ENCODE measurements at regions not wholly inside any gene's neighbourhood (a gene's known extent, or its start where the extent isn't known, plus 50 kb on each side); places are given as distances from the start of the nearest gene placed in this dataset.
"Not testable (repeated sequence)": the region's sequence is repeated elsewhere in the genome, so short reads cannot be mapped to it uniquely, and the experiment has no call there.

DNA sequence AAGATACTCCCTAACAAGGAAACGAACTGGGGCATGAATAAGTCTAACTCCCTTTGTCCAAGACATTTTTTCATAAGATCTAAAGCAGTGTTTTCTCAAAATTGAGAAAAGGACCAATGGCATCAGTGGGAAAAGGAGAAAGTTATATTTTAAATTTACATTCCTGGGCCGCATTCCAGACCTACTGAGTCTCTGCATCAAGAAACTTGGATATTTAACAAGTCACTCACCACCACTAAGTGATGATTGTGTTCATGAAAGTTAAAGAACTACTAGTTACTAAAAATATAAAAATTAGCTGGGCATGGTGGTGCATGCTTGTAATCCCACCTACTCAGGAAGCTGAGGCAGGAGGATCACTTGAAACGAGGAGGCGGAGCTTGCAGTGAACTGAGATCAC lies 149.6 kb upstream of the MEOX2 start:
- DNase-seq (ENCODE audit: low spot score): no peak
- FAIRE-seq: no peak

DNA sequence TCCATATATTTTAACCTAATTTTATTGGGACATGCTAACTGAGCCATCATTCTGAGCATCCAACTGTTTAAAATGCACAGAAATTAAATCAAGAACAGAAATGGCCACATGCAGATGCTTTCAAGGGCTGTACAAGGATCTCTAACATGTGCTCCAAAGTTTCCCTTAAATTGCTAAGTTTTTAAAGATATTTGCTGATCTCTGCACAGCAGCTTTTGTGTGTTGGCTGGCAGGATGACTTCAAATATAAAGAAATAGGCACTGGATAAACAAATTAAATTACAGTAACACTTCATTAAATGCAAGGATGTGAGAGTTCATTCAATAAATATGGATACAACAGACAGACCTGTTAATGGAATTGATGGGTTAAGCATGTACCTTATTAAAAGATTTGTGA lies 148.0 kb upstream of the MEOX2 start:
- FAIRE-seq (no peak), DNase-seq (ENCODE audit: low spot score) (no peak)

DNA sequence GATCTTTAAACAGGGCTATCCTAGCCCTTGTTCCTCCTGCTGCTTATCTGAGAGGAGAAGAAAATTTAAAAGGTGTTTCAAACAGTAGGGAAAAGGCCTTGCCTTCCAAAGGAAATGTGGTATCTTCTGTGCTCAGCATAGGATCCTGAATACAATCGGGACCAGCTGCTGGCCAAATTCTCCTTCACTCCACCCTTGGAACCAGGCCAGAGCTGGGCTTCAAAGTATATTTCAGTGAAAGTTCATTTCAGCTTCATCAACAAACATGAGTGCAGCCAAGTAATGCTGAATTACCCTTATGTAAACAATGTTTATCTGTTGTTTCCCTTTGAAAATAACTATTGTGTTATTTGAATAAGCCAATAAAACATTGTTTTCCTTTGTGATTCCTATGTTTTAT lies 146.5 kb upstream of the MEOX2 start:
- no peak for FAIRE-seq
- DNase-seq (ENCODE audit: low spot score): no peak

DNA sequence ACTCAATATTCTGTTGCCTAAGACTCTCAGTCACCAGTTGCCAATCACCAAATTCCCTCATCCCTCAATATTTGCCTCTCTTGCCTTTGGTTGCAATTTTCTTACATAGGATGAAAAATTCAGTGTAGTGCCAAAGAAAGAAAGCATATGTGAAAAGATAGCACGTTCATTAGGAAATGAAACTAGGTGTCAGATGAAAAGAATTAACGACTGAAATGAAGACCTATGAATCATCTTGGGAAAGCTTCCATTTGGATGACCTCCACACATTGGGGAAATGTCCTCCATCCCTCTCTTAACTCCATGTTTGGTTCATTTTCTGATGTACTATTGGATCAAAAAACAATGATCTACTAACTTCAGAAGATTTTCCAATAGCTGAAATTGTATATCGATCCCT lies 145.1 kb upstream of the MEOX2 start:
- no peak for DNase-seq (ENCODE audit: low spot score)
- FAIRE-seq: no peak

DNA sequence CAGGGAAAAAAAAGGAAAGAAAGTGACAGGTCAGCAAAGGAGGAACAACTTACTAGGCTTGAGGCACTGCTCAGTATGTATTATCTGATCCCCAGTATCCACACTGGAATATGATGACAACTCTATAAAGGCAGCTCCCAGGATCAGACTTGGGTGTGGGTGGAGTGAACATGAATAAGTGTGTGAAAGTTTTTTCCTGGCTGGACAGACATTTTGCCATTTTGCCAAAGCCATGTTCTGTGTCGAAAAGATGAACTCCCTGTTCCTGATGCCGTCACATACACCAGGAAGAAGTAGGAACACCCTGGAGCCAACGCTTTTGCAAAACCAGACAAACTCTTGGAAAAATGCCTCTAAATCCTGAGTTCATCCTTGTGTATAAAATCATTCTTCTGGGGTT lies 143.2 kb upstream of the MEOX2 start:
- DNase-seq (ENCODE audit: low spot score): no peak
- no peak for FAIRE-seq

DNA sequence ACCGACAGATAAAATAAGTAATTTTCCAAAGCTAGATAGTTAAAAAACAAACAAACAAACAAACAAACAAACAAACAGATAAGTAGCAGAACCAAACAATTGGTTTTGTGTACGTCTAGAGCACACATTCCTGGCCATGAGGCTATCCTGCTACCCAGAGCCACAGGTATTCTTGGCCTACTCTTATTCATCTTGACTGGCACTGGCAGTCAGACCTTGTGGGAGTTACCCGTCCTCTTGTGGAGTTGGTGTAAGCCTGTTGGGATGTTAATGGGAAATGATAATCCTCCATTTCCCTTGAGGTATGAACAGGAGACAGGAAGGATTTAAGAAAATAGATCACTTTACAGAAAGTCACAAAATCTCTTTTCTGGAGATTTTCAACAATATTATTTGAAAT lies 142.4 kb upstream of the MEOX2 start:
- DNase-seq (ENCODE audit: low spot score): no peak
- no peak for FAIRE-seq

DNA sequence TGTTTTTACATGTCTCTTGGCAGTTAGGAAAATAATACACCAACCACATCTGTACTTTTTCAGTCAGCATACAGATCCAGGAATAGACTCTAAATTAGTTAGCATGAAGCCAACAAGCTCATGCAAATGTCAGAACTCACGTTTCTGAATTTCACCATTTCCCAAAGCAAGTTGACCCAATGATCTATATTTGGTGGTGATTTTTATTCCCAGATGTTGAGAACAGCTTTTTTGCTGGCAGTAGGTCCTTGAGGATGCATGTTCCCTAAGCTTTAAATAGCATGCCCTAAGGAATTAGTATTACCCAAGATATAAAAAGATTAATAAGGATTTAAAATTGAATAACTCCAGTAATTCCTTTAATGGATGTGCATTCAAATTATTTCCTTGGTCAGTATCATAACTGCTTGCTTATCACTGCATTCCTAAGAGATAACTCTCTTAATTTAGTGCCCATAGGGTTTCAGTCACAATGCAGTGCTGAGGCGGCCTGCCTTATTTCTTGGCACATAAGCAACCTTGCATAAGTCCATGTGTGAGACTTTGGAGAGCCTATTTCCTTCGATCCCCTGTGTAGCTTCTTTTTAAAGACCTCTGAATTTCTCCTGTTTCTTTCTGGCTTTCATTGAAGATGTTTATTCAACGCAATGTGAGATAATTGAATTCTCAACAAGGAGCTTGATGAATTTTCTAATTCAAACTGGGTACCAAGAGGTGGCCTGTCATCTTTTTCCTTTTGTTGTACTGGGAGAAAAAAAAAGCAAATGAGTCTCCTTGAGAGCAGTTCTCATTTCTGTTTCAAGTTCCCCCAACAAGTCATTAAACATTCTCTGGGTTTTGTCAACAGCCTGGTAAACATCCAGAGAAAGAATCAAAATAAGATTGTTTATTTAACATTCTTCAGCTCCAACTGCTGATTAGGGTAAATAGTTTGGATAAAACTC lies 135.3 kb upstream of the MEOX2 start:
- FAIRE-seq (no peak), DNase-seq (ENCODE audit: low spot score) (no peak)

DNA sequence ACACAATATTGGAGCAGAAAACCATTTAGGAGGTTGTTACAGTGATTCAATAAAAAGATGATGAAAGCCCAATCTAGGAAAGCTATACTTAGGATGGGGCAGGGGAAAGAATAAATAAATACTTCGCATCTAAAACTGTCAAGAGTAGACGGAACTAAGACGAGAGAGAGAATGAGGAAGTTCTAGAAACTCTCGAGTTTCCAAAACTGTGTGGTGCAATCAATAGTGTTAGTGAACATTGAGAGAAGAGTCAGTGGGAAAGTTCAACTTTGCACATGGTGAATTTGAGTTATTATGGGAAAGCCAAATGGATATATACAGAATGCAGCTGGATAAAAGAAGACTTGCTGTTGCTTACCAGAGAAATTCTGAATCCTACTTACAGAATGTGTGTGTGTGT lies 133.8 kb upstream of the MEOX2 start:
- FAIRE-seq (no peak), DNase-seq (ENCODE audit: low spot score) (no peak)

DNA sequence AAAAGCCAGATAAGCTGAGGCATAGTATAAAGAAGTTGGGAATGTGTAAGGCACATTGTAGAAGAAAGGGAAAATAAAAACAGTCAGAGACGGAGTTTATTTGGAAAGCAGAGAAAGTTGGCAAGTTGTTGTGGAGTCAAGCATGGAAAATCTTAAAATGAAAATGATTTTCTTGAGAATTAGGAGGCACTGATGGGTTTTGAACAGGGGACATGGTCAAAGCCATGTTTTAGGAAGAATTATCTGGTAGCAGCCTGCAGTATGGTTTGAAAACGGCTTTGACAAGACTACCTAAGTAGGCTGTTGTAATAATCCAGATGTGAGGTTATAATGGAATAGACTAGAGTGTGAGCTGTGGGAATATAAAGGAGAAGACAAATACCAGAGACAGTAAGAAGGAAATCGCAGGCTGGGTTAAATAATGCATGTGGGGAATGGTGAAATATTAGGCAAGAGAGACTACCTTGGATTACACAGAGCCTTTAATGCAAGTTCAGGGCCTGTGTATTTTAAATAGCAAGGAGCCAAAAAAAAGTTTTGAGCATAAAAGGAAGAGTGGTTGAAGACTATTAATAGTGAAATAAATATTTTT lies 130.4 kb upstream of the MEOX2 start:
- FAIRE-seq (no peak), DNase-seq (ENCODE audit: low spot score) (no peak)

DNA sequence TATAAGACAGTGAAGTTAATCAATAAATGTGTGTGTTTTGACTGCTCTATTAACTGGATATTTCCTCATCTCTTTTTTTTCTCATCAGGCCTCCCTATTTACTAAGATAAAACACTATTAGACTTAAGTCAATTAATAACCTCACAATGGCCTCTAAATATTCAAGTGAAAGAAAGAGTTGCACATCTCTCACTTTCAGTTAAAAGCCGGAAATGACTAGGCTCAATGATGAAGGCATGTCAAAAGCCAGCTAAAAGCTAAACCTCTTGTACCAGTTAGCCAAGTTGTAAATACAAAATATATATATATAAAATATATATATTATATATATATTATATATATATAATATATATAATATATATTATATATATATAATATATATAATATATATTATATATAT lies 127.0 kb upstream of the MEOX2 start:
- DNase-seq (ENCODE audit: low spot score) (no peak), FAIRE-seq (no peak)

DNA sequence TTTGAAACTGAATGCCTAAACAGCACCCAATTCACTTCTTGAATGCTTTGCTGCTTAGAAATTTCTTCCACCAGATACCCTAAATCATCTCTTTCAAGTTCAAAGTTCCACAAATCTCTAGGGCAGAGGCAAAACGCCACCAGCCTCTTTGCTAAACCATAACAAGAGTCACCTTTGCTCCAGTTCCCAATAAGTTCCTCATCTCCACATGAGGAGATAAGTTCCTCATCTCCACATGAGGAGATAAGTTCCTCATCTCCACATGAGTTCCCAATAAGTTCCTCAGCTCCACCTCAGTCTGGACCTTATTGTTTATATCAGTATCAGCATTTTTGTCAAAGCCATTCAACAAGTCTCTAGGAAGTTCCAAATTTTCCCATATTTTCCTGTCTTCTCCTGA lies 123.9 kb upstream of the MEOX2 start:
- not testable (repeated sequence) for DNase-seq (ENCODE audit: low spot score); FAIRE-seq

DNA sequence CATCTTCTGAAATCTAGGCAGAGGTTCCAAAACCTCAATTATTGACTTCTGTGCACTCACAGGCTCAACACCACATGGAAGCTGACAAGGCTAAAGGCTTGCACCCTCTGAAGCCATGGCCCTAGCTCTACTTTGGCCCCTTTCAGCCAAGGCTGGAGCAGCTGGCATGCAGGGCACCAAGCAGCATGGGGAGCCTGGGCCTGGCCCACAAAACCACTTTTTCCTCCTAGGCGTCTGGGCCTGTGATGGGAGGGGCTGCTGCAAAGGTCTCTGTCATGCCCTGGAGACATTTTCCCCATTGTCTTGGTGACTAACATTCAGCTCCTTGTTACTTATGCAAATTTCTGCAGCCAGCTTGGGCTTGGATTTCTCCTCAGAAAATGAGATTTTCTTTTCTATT lies 123.5 kb upstream of the MEOX2 start:
- FAIRE-seq; DNase-seq (ENCODE audit: low spot score): not testable (repeated sequence)

DNA sequence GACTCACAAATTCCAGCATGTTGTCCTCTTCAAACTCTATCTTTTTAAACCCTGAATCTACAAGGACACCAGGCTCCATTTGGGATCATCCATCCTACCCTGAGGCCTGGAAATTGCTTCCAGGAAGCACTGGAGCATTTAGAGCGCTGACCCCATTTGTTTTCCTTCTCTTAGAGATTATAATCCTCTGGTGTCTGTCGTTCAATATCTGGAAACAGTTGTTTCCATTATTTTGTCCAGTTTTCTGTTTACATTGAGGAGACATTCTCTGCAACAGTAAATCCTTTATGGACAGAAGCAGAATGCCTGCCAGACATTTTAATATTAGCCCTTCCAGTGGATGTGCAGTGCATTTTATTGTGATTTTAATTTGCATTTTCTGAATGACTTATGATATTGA lies 119.4 kb upstream of the MEOX2 start:
- FAIRE-seq (no peak), DNase-seq (ENCODE audit: low spot score) (no peak)

DNA sequence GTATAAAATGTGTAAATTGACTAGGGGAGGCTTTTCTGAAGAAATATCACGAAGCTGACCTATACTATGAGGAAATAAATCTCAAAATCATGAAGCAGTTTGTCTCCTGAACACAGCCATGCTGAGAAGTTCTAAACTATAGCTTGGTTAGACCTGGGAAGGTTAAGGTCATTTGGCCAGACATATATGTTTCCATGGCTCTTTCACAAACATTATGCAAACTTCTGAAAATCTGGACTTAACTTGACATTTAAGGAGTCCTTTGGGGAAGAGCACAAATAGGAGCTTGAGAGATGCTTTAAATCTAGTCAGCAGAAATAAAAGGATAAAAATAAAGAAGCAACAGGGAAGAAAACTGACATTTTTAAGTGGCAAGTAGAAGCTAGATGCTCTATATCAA lies 115.9 kb upstream of the MEOX2 start:
- DNase-seq (ENCODE audit: low spot score) (no peak), FAIRE-seq (no peak)

DNA sequence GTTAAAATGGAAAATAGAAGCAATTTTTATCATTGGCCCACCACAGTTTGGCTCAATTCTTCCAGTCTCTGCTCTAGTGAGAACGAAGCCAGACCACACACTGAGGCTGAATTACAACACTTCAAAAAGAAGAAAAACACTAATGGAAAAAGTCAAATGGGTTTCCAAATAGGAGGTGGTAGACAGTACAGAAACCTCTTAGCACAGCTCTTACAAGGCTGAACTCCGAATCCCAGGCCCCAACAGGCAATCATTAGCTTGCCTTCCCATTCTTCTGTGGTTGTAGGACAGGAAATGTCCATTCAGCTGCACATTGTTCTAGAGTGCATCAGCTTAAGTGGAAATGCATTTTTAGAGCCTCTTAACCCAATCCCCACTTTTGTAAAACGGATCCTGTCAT lies 115.1 kb upstream of the MEOX2 start:
- FAIRE-seq: no peak

DNA sequence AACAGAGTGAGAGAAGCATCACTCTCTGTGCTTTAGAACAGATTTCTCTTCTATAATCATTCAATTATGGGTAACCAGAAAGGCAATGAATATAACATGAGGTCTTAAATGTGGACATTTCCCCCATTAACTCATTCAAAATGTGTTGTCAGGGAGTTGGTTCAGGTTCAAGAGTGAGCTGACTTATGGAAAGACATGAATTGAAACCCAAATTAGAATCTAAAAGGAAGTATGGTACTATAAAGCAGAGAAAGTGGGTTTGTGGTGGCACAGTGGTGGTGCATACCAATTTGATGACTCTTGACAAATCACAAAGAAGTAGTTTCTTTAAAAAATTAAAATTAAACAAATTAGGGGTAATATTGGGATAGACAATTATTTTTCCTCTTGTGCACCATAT lies 114.6 kb upstream of the MEOX2 start:
- DNase-seq (ENCODE audit: low spot score) (no peak), FAIRE-seq (no peak)

More for the DNA sequence above, 115.1 kb upstream of the MEOX2 start:
- peak; percentile 5 for DNase-seq (ENCODE audit: low spot score)

DNA sequence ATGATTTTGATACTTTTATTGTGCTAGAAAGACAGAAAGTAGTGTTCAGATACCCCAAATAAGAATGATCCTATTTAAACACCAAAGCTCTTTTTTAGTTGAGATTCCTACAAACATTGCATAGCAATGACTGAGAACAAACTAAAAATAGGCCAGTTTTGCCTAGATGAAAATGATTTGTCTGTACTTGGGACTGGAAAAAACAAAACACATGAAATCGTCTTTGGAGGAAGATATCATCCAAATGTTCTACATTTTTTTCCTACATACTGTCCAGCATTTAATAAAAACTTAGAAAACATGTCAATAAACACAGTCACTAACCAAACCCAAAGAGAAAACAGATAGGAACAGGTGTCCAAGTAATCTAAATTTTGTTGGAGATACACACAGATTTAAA lies 111.6 kb upstream of the MEOX2 start:
- no peak for FAIRE-seq
- DNase-seq (ENCODE audit: low spot score): no peak

DNA sequence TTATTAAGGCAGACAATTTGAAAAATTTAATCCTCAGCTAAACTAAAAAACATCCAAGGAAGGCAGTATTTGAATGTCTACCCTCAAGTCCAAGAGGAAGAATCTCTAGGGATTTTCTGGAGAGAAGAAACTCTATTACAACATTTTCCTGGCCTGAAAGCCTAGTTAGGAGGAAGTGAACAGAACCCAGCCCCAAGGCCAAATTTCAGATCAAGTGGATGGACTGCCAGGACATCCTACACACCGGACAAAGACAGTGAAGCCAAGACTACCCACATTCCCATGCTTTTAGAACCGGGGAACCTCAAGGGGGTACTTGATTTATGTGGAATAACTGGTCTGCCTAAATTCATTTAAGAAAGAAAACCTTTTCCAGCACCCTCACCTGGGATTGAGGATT lies 108.9 kb upstream of the MEOX2 start:
- FAIRE-seq (no peak), DNase-seq (ENCODE audit: low spot score) (no peak)

DNA sequence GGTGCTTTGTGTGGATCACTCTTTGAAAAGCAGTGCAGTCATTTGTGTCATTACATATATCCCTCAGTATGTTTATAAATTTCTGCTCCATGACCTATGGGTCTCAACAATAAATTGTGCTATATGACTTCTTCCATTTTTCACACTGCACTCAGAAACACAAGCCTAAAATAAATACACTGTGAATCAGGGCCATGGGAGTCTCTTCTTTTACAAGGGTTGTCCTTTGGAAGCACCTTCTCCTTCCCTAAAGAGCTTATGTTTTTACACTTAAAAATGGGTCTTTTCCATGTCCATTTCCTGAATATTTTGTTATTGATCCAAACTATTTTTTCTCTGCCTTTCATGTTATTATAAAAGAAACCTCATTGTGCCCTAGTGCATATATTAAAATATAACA lies 108.3 kb upstream of the MEOX2 start:
- no peak for DNase-seq (ENCODE audit: low spot score)
- FAIRE-seq: no peak

DNA sequence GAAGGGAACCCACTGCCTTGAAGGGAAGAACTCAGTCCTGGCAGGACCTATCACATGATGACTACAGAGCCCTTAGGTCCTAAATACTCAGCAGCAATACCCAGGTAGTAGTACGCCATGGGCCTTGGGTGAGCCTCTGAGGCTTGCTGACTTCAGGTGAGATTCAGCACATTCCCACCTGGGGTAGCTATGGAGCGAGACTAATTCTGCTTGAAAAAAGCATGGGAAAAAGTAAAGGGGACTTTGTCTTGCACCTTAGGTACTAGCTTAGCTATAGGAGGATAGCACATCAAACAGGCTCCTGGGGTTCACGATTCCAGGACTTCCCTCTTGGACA lies 98.2 kb upstream of the MEOX2 start:
- DNase-seq (ENCODE audit: low spot score): no peak
- FAIRE-seq: no peak

DNA sequence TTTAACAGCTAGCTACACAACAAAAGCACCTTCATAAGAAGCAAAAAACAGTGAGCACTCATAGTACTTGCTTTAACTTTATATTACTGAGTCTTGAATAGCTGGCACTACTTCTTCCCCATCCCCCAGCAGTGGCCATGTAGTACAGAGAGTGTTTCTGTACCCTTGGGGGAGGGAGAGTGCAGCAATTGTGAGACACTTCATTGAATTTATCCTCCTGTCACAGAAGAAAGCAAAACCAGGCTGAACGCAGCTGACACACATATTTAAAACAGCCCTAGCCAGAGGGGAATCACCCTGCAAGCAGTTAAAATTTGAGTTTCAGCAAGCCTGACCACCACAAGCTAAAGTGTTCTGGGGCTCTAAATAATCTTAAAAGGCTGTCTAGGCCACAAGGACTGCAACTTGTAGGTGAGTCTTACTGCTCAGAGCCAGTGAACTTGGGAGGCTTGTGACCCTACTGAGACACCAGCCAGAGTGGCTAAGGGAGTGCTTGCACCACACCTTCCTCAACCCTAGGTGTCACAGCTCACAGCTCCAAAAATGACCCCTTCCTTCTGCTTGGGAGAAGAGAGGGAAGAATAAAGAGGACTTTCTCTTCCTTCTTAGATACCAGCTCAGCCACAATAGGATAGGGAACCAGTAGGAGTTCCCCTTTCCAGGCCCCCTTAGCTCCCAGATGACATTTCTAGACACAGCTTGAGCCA lies 97.7 kb upstream of the MEOX2 start:
- FAIRE-seq (no peak), DNase-seq (ENCODE audit: low spot score) (no peak)

DNA sequence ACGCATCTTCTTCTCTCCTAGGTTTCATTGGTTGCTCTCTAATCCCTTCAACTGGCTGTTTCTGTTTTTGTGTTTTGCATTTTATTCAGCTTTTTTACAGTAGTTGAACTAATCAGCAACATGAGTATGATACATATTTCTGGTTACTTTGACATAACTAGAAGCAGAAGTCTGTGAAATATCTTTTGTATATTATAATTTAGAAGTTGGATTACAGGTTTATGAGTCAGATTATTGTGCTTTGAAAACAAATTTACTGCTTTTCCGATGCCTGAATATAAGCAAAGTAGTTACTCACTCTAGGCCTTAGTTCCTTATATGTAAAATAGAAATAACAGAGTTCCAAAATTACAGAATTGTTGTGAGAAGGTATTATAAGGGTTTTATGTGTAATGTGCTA lies 96.2 kb upstream of the MEOX2 start:
- no peak for FAIRE-seq
- no peak for DNase-seq (ENCODE audit: low spot score)

DNA sequence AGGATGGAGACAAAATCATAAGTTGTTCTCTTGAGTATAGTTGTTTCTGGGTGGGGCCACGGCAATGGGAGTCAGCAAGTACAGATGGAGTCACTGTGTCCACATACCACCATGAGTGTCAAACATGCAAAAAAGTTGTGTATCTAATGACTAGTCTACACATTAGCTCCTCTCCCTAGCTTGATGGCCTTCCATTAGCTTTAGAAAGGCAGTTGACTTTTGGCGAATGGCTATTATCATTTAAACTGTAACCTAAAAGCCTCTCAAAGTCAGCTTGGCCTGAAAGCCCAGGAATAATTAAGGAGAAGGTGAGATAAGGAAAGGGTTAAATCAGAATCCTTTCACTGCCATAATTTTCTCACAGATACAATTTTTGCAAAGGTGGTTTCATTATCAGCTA lies 95.5 kb upstream of the MEOX2 start:
- no peak for FAIRE-seq

More for the DNA sequence above, 95.5 kb upstream of the MEOX2 start:
- DNase-seq (ENCODE audit: low spot score): no peak
